AG09309 (cell line): ENCODE measurements at regions not wholly inside any gene's neighbourhood (a gene's known extent, or its start where the extent isn't known, plus 50 kb on each side); places are given as distances from the start of the nearest gene placed in this dataset.

Experiments
- DNase-seq: peaks from one replicate; pipeline ENCODE4 v3.0.0-alpha.2; 2010; ENCODE audit warnings: low read depth
- H3K4me3 ChIP-seq: 2 replicates; pipeline ENCODE4 v1.5.1; 2011; ENCODE audit warnings: mild to moderate bottlenecking, low read depth, low read length, moderate library complexity; ENCODE audit not compliant: control insufficient read depth
- TF ChIP-seq, protein P1 (sequence below): IDR thresholded peaks from 2 replicates; pipeline ENCODE4 v1.5.1; 2011; ENCODE audit warnings: mild to moderate bottlenecking, low read depth, low read length, inconsistent platforms; ENCODE audit not compliant: insufficient read depth, control insufficient read depth; ENCODE audit errors: missing control alignments

DNA sequence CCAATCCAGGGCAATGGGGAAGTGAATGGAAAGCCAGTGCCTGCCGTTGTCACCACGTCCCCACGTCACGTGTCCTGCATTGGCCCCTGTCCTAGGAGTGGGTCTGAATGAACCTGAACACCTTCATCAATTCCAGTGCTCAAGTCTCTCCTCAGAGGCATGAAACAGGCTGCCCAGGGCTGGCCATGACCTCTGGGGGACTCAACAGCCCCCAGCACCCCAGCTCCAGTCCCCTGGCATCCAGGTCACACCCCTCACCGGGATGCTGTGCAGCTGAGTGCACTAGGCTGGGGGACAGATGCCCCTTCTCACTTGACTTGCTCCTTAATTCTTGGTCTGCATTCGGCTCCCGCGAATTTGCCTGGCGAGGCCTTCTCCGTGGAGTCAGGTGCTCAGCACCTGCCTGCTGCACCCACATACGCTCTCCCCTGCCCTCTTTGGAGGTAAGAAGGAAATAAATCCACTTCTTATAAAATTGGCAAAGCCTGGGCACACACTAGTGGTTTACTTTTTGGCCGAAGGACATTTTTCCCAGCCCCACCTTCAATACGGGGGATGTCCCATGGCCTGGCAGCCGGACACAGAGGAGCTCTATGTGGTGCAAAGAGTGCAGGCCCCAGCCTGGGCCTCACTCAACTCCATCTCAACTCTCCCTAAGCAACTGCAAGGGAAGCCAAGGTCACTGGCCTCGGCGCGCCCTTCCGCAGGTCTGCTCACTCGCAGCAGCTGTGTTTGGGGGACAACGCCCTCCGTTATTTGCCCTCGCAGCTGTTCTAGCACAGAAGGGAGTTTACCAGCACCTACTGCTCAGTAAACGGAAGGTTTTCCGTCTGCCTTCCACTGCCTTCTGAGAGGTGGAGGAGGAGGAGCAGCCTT lies 77.6 kb upstream of the SHH start:
- no peak overlapping the region for H3K4me3 ChIP-seq

DNA sequence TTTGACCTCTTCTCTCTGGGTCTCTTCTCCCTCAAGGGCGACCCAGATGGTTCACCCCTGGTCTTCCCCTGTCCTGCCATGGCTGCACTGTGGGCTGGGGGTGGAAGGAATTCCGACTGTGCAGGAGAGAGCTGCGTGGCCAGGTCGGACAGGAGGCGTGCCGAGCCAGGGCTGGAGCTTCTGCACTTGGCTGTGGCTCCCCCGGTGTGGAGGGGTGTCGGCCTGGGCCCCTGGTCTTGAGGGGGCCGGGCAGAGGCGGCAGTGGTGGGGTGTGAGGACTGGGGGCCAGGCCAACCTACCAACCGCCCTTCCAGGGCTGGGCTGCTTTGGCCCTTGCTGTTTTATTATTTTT lies 74.9 kb upstream of the SHH start:
- DNase-seq = no peak
- TF ChIP-seq, protein P1, sequence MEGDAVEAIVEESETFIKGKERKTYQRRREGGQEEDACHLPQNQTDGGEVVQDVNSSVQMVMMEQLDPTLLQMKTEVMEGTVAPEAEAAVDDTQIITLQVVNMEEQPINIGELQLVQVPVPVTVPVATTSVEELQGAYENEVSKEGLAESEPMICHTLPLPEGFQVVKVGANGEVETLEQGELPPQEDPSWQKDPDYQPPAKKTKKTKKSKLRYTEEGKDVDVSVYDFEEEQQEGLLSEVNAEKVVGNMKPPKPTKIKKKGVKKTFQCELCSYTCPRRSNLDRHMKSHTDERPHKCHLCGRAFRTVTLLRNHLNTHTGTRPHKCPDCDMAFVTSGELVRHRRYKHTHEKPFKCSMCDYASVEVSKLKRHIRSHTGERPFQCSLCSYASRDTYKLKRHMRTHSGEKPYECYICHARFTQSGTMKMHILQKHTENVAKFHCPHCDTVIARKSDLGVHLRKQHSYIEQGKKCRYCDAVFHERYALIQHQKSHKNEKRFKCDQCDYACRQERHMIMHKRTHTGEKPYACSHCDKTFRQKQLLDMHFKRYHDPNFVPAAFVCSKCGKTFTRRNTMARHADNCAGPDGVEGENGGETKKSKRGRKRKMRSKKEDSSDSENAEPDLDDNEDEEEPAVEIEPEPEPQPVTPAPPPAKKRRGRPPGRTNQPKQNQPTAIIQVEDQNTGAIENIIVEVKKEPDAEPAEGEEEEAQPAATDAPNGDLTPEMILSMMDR = no peak
- no peak overlapping the region for H3K4me3 ChIP-seq

More for the DNA sequence above, 77.6 kb upstream of the SHH start:
- TF ChIP-seq, protein P1 = no peak
- no peak for DNase-seq

DNA sequence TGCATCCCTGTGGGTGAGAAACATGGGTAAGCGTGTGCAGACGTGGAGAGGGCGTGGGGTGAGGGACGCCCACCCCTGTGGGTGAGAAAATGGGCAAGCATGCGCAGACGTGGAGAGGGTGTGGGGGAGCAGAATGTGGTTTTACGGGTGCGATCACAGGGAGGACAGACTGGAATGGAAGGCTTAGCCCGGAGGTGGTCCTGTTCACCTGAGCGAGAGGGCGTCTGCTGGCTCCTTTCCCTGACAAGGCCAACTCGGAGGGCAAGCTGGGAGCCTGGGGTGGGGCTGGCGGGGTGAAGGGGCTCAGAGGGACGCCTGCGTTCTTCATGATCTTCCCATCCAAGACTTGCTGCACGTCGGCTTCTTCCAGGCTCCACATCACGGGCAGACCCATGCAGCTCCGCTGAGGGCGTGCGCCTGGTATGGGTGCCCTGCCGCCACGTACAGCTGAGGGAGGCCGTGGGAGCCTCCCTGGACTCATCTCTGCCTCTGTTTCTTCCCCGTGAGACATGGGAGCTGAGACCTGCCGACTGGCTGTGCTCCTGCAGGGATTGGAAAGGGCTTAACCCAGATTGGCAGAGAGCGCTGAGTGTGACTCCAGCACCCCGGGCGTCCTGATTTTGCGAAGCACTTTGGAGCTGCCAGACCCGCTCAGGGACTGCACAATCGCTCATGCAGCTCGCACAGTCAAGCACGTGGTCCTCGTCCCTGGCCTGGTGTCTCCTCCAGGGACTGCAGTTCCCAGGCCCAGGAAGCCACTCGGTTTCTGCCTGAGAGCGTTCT lies 74.3 kb upstream of the SHH start:
- no peak overlapping the region for H3K4me3 ChIP-seq
- TF ChIP-seq, protein P1 = no peak
- DNase-seq = no peak

DNA sequence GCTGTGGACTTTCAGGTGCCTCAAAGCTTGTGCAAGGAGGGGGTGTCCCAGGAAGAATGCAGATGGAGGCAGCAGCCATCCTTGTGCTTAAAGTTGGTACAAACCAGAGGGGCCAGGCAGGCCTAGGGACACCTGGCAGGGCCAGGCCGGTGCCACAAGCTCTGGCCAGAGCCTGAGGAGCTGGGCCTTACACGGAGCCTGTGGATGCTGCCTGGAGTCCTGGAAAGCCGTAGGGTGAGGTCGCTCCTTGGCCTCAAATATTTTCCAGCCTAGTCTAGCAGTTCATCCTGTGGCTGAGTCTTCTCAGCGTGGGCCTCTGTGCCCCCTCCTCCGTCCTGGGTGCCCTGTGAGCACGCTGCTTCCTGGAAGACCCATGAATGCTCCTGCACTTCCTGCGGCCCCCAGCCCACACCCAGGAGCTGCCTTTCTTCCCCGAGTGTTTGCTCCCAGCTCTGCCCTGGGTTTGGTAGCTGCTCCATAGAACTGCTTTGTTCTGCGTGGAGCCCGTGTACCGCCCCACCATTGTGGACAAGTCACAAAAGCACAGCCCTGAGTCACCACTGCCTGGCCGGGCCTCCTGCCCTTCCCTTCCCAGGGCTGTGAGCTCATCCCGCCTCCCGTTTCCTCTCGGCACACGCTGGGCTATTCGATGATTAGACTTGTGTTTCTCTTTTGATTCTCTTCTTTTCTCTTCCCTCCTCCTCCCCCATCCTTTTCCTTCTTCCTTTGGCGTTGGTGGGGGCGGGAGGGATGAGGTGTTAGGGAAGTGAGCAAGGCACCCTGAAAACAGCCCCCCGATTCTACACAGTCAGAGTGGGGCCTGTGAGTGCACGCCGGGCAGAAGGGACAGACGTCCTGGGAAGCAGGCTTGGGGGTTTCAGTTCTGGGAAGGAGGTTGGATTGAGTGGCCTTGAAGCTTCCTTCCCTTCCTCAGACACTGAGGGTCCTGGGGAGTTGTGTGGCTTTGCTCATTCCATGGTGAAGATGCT lies 73.2 kb upstream of the SHH start:
- TF ChIP-seq, protein P1 = no peak
- no peak for DNase-seq
- no peak overlapping the region for H3K4me3 ChIP-seq

DNA sequence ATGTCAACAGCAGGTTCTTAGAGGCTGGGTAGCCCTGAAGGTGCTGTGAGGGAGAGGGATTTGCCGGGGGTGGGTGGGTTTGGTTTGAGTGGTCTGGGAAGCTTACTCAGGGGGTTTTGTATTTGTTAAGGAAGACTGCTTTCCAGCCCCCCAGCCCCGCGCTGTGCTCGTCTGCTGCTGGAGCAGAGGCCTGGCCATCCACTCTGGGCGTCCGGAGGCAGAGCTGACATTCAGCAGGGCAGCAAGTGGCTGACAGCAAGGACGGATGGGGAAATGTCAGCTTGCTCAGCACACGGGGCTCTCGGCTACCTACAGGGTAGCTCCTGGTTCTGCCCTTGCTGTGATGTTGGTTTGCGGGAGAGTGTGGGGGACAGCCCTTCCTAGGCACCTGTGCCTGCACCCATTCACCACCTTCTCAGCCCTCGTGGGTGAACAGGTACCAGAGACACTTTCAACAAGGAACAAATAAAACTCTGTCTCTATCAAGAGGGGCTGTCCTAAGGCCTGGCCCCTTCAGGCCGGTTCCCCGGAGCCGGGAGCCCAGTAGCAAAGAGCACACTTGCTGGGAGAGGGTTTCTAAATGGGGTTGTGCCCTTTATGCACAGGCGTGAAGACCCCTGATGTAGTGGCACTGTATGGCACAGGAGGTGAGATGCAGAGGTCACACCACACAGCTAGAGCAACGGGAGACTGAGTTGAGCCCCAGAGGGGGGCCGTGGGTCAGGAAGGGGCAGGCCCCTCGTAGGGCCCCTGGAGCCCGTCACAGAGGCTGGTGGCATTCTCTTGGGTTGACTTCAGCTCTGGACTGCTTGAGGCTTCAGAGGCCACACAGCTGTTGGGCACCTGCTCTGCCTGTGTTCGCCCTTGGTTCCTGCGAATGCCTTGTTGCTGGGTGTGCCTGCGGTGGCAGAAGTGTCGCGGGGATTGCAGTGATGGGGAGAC lies 72.2 kb upstream of the SHH start:
- no peak overlapping the region for H3K4me3 ChIP-seq
- DNase-seq = no peak
- TF ChIP-seq, protein P1 = no peak
